Fibroblast of skin of right biceps (primary cell): ENCODE measurements at regions not wholly inside any gene's neighbourhood (a gene's known extent, or its start where the extent isn't known, plus 50 kb on each side); places are given as distances from the start of the nearest gene placed in this dataset.
"Not testable (repeated sequence)": the region's sequence is repeated elsewhere in the genome, so short reads cannot be mapped to it uniquely, and the experiment has no call there.

Source experiments
- DNase-seq: peaks from one replicate; pipeline ENCODE4 v3.0.0-alpha.2; 2013

DNA sequence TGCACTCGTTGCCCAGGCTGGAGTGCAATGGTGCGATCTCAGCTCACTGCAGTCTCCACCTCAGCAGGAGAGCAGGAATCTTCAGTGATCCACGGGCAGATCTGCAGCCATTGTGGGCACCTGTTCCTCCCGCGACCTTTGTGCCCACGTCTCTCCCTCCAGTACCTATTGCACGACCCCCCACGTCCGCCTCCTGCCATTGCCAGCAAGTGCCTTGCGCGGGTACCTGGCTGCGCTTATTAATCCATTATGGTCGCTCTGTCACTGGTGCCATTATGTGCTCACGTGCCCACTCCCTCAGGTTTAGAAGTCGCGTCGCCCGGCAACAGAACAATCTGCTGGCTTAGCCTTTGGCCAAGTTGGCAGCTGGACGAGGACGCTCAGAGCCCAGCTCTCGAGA lies 146.2 kb upstream of the C1QTNF3 start:
- DNase-seq = not testable (repeated sequence)

DNA sequence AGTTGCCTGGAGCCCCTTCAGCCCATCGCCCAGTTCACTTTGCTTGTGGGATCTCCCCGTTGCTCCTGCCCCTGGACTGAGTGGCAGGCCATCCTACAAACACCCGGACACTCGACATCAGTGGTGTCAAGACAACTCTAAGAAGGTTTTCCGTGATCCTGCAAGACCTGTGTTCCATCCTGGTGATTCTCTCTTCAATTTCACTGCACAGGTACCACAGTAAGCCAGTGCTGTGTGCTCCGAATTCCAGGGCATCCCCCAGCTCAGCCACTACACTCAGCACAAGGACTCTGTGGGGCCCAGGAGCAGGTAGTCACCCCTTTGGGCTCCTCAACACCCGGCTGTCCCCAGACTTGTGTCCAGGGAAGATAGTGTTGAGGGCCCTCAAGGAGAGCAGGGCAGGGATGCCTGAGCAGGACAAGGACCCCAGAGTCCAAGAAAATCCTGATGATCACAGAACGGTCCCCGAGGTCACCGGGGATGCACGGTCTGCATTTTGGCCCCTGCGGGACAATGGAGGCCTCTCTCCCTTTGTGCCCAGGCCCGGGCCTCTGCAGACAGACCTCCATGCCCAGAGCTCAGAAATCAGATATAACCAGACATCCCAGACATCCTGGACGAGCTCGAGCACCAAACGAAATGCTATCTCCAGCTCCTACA lies 146.9 kb upstream of the C1QTNF3 start:
- not testable (repeated sequence) for DNase-seq

DNA sequence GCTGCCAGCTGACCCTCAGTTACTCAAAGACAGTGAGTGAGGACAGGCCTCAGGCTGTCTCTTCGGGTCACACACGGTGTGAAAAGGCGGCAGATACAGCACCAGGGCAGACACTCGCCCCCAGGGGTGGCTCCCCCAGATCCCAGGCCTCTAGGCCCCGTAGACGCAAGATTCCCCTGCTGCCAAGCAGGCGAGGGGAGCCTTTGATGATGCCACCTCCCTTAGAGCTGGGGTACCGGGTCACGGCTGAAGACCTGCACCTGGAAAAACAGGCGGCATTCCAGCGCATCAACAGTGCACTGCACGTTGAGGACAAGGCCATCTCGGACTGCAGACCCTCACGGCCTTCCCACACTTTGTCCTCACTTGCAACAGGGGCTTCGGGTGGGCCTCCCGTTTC lies 147.5 kb upstream of the C1QTNF3 start:
- not testable (repeated sequence) for DNase-seq

DNA sequence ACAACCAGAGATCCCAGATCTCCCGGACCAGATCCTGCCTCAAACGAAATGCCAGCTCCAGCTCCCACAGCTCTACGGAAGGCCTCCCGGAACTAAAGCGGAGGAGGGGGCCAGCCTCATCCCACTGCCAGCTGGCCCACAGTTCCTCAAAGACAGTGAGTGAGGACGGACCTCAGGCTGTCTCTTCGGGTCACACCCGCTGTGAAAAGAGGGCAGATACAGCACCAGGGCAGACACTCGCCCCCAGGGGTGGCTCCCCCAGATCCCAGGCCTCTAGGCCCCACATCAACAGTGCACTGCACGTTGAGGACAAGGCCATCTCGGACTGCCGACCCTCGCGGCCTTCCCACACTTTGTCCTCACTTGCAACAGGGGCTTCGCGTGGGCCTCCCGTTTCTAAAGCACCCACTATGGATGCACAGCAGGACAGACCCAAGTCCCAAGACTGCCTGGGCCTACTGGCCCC lies 148.3 kb upstream of the C1QTNF3 start:
- DNase-seq = not testable (repeated sequence)

DNA sequence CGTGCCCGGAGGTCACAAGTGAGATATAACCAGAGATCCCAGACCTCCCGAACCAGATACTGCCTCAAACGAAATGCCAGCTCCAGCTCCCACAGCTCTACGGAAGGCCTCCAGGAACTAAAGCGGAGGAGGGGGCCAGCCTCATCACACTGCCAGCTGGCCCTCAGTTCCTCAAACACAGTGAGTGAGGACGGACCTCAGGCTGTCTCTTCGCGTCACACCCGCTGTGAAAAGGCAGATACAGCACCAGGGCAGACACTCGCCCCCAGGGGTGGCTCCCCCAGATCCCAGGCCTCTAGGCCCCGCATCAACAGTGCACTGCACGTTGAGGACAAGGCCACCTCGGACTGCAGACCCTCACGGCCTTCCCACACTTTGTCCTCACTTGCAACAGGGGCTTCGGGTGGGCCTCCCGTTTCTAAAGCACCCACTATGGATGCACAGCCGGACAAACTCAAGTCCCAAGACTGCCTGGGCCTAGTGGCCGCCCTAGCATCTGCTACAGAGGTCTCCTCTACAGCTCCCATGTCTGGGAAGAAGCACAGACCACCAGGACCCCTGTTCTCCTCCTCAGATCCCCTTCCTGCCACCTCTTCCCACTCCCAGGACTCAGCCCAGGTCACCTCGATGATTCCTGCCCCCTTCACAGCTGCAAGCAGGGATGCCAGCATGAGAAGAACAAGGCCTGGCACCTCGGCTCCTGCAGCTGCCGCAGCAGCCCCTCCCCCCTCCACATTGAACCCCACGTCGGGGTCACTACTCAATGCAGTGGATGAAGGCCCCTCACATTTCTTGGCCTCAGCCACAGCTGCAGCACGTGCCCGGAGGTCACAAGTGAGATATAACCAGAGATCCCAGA lies 149.3 kb upstream of the C1QTNF3 start:
- not testable (repeated sequence) for DNase-seq

DNA sequence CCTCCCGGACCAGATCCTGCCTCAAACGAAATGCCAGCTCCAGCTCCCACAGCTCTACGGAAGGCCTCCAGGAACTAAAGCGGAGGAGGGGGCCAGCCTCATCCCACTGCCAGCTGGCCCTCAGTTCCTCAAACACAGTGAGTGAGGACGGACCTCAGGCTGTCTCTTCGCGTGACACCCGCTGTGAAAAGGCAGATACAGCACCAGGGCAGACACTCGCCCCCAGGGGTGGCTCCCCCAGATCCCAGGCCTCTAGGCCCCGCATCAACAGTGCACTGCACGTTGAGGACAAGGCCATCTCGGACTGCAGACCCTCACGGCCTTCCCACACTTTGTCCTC lies 149.9 kb upstream of the C1QTNF3 start:
- not testable (repeated sequence) for DNase-seq

DNA sequence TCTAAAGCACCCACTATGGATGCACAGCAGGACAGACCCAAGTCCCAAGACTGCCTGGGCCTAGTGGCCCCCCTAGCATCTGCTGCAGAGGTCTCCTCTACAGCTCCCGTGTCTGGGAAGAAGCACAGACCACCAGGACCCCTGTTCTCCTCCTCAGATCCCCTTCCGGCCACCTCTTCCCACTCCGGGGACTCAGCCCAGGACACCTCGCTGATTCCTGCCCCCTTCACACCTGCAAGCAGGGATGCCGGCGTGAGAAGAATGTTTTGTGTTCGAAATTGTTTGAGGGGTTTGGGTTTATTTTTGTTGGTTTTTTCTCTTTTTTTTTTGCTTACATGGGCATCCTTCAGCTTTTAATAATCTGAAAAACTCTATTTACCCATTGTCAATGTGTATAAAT lies 150.3 kb upstream of the C1QTNF3 start:
- not testable (repeated sequence) for DNase-seq

DNA sequence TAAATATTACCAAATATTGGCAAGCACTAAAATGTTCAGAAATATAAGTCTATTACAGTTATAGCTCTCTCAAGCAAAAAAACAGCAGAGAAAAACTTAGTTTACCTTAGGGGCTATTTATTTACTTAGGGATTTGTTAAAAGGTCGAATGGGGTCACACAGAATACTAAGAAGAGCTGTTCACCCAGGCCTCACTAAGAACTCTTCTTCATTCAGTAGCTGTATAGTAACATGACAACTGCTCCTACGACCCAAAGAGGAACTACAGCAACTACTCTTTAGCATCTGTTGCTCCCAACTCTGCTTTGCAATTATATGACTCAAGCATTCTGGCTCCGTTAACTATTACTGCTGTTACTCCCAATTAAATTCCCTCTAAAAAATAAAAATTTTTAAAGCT lies 150.8 kb upstream of the C1QTNF3 start:
- not testable (repeated sequence) for DNase-seq

DNA sequence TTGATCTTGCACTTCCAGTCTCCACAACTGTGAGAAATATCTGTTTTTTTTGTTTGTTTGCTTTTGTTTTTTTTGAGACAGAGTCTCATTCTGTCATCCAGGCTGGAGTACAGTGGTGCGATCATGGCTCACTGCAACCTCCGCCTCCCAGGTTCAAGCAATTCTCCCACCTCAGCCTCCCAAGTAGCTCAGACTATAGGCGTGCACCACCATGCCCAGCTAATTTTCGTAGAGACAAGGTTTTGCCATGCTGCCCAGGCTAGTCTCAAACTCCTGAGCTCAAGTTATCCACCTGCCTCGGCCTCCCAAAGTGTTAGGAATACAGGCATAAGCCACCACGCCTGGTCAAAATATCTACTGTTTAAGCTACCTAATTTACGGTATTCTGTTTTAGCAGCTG lies 153.1 kb upstream of the C1QTNF3 start:
- DNase-seq = not testable (repeated sequence)

DNA sequence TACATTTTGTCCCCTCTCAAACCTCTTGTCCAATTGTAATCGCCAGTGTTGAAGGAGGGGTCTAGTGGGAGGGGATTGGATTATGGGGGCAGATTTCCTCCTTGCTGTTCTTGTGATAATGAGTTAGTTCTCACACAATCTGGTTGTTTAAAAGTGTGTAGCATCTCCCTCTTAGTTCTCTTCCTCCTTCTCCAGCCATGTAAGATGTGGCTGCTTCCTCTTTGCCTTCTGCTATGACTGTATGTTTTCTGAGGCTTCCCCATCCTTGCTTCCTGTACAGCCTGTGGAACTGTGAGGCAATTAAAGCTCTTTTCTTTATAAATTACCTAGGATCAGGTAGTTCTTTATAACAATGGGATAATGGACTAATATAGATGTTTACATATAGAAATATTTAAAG lies 162.3 kb upstream of the C1QTNF3 start:
- DNase-seq = not testable (repeated sequence)

DNA sequence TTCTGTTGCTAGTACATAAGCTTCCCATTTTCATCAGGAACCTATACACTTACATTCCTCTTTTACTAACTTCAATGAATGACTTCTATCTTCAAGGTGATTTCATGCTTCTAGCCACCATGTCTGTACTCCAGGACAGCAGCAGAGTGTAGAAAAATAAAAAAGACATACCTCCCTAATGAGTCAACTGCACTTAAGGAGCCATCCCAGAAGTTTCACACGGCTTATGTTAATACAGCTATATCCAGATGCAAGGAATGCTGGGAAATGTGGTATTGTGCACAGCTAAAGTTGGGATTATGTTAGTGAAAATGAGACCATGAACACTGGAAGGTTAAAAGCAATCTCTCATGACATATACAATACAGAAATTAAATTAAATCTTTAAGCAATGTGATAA lies 174.4 kb upstream of the C1QTNF3 start:
- peak; percentile 71 for DNase-seq

DNA sequence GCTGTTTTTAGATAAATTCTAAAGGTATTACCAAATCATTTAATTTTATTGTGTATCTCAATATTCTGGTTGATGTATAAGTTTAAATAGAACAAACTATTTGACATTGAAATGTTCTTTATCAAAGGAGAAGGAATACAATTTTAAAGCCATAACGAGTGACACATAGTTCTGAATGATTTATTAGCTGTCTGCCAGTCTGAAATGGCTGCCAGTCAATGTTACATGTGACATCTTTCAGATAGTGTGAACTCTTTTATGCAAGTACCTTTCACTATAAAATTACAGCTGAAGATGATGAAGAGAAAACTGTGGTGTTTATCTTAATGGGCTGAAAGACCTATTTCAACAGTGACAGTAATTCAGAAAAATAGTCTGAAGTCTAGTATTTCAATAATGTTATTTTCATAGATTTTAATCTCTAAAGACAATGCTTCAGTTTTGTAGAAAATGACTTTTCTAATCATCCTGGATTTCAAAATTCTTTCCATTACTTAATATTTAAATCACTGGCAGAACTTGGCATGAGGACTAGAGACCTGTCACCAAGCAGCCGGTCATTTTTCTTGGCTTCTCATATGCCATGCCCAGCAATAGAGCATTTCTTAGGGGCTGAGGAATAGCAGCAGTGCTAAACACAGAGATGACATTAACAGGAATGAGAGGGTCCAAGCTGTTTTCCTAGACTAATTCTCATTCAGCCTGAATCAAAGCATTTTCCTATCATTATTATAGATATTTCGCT lies 178.5 kb upstream of the C1QTNF3 start:
- not testable (repeated sequence) for DNase-seq

DNA sequence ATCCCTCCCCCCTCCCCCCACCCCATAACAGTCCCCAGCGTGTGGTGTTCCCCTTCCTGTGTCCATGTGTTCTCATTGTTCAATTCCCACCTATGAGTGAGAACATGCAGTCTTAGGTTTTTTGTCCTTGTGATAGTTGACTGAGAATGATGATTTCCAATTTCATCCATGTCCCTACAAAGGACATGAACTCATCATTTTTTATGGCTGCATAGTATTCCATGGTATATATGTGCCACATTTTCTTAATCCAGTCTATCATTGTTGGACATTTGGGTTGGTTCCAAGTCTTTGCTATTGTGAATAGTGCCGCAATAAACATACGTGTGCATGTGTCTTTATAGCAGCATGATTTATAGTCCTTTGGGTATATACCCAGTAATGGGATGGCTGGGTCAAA lies 180.1 kb upstream of the C1QTNF3 start:
- not testable (repeated sequence) for DNase-seq

DNA sequence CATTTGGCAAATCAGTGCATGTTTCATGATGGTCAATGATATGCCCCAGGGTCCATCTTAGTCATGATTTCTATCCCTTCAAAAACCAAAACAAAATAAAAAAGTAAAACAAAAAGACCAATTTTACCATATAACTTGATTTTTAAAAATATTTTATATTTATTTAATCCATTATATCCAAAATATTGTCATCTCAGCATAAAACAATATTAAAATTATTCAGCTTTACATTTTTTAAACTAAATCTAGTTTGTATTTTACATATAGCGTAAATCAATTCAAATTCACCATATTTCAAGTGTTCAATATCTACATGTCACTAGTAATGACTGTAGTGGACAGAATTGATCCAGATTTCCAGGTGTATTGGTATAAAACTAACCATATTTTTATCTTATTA lies 187.4 kb upstream of the C1QTNF3 start:
- DNase-seq = not testable (repeated sequence)

DNA sequence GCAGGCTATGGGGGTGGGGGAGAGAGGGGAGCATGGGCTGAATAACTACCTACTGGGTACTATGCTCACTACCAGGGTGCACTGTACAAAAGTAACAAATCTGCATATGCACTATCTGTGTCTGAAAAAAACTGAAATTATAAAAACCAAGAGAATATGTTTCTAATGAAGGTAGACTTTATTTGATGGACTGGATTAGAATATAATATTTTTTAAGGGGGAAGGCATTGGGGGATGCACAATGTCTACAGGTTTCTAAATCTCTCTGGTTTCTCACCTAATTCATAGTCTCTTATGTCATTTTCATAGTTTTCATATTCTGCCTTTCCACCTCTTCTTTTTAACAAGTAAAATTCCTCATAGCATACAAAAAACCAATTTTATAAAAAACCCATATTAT lies 200.8 kb upstream of the C1QTNF3 start:
- not testable (repeated sequence) for DNase-seq

DNA sequence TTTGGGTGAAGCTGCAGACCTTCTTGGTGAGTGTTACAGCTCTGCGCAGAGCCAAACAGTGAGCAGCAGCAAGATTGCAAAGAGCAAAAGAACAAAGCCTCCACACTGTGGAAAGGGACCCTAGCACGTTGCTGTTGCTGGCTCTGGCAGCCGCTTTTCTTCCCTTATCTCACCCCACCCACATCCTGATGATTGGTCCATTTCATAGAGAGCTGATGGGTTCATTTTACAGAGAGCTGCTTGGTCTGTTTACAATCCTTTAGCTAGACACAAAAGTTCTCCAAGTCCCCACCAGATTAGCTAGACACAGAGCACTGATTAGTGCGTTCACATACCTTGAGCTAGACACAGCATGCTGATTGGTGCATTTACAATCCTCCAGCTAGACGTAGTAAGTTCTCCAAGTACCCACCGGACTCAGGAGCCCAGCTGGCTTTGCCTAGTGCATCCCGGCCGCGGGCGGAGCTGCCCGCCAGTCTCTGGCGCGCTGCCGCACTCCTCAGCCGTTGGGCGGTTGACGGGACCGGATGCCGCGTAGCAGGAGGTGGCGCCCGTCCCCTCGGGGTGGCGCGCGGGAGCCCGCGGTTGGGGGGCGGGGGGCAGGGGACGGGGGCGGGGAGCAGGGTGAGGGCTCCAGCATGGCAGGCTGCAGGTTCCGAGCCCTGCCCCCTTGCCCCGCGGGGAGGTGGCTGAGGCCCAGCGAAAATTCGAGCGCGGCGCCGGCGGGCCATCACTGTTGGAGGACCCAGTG lies 201.4 kb upstream of the C1QTNF3 start:
- peak; percentile 68 for DNase-seq

DNA sequence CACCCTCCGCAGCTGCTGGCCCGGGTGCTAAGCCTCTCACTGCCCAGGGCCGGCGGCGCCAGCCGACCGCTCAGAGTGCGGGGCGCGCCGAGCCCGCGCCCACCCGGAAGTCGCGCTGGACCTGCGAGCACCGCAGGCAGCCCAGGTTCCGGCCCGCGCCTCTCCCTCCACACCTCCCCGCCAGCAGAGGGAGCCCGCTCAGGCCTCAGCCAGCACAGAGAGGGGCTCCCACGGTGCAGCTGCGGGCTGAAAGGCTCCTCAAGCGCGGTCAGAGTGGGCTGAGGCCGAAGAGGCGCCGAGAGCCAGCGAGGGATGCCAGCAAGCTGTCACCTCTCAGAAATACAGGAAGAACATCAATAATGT lies 202.0 kb upstream of the C1QTNF3 start:
- not testable (repeated sequence) for DNase-seq

DNA sequence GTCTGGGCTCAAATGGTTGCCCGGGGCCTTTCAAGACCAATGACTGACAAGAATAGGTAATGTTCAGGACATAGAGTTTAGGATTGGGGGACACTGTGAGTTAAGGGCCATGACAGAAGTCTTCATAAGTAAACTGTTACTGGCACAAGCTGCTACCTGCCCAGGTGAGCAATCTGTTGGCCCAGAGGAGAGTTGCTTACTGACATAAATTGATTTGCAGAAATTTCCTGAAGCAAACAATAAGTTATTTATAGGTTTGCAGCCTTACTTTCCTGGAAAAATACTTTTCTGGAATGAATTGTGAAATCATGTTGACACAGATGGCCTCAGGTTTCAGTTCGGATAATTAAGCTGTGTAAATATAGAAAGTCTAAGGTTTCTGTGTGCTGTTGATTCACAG lies 202.8 kb upstream of the C1QTNF3 start:
- DNase-seq = not testable (repeated sequence)

DNA sequence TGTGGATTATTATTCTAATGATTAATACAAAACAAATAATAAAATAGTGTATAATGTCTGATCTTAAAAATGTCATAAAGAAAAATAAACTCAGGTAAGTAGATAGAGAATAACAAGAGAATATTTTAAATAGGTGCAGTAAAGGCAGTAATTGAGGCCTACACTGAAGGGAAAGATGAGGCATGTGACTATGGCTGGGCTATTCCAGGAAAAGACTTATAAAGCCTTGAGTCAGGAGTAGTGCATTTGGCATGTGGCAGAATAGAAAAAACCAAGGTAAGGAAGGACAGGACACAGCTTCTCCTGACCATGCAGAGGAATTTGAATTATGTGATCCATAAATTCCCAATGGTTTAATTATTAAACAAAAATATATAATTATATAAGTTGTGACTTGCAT lies 215.6 kb upstream of the C1QTNF3 start:
- not testable (repeated sequence) for DNase-seq

DNA sequence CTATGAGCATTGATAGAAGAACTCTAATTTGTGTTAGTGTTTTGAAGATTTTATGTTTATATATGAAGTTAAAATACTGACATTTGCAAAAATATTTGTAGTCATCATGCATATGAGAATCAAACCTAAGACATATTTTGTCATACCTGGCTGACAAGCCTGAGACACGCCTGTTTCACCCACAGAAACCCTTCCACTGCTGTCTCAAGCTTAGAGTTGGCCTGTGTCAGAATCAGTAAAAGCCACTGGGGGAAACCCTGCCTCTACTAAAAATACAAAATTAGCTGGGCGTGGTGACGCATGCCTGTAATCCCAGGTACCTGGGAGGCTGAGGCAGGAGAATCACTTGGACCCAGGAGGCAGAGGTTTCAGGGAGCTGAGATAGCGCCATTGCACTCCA lies 218.0 kb upstream of the C1QTNF3 start:
- not testable (repeated sequence) for DNase-seq

DNA sequence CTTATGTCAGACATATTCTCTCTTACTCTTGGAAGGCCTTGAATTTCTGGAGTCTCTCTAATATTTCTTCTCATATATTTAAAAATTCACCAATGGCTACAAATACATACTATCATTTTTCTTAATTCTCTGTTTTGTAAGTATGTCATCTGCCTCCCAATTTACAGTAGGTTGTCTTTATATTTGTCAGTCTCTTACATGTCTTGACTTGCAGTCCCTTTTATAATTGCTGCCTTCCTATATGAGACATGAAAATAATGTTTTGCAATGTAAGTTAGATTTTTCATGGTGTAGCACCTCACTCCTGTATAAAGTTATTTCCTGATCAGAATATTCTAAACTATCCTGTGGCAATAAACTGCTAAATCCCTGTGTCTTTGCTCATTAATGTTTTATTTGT lies 223.1 kb upstream of the C1QTNF3 start:
- DNase-seq = not testable (repeated sequence)

DNA sequence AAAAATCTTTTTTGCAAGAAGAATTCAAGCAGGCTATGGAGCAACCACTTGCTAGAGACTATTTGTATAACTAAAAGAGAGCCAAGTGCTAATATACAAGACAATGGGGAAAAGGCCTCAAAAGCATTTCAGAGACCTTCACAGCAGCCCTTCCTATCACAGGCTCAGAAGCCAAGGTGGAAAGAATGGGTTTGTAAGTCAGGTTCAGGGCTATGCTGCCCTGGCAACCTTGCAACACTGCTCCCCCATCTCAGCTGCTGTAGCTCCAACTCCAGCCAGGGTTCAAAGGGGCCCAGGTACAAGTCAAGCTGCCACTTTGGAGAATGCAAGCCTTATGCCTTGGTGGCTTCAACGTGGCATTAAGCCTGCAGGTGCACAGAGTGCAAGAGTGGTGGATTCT lies 253.7 kb upstream of the C1QTNF3 start:
- DNase-seq = not testable (repeated sequence)

DNA sequence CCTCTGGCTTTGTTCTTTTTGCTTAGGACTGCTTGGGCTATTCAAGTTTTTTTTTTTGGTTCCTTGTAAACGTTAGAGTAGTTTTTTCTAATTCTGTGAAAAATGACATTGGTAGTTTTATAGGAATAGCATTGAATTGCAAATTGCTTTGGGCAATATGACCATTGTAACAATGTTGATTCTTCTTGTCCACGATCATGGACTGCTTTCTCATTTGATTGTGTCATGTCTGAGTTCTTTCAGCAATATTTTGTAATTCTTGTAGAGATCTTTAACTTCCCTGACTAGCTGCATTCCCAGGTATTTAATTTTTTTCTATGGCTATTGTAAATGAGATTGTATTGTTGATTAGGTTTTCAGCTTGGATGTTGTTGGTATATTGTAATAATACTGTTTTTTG lies 286.2 kb upstream of the C1QTNF3 start:
- not testable (repeated sequence) for DNase-seq
